K562 (cell line): ENCODE measurements at regions not wholly inside any gene's neighbourhood (a gene's known extent, or its start where the extent isn't known, plus 50 kb on each side); places are given as distances from the start of the nearest gene placed in this dataset.
A peak's percentile ranks its signal among the peaks of the same experiment; 100 is the strongest.

Experiments used
- ATAC-seq: fragments of 200-7000 bp; cut with Tn5 transposase; 3 replicates; pipeline ENCODE4 v1.9.1; 2020; ENCODE audit warnings: moderate library complexity
- BruUV-seq: library from RNA; stranded (reverse); fragments of 400-500 nt; replicated peaks from 2 replicates; lab custom pipeline; 2021; lab: Mats Ljungman, UMichigan
- CTCF ChIA-PET: fragments of 300-600 bp; formaldehyde crosslinking; extraction: SDS; loops from one replicate; lab custom pipeline; 2021; ENCODE audit warnings: low intra/inter-chr PET ratio; lab: Yijun Ruan, JAX
- POLR2A ChIA-PET: fragments of 300-600, 350-650 bp; sonication (Branson Sonifier 250); formaldehyde crosslinking; extraction: SDS; loops from one replicate; lab custom pipeline; 2021; ENCODE audit warnings: antibody characterized with exemption, inconsistent platforms; lab: Yijun Ruan, JAX
- DNase-seq, 4 experiments: peaks; one replicate each; pipeline versions ENCODE4 v3.0.0 to v3.0.0-alpha.2; 2011 to 2018; ENCODE audit warnings: low spot score in 3 of 4, mixed read lengths in 3 of 4; ENCODE audit errors: extremely low read depth in 1 of 4
- FAIRE-seq: peaks from 2 replicates; lab custom pipeline; 2011; peaks lifted over from hg19 to GRCh38; lab: Jason Lieb, UNC
- H2AFZ ChIP-seq: 2 replicates; pipeline ENCODE4 v1.6.0; 2011; ENCODE audit warnings: low read depth, low read length, control low read depth, inconsistent platforms
- H3K27ac ChIP-seq: fragments of 200-600 bp; 3 replicates; pipeline ENCODE4 v1.8.0; 2011; ENCODE audit warnings: low read depth, mild to moderate bottlenecking, control low read depth, inconsistent platforms, low read length, moderate library complexity, mixed read lengths; ENCODE audit errors: extremely low read depth
- H3K27me3 ChIP-seq, 2 experiments: fragments of 300-600 bp in 1 of 2; 2 replicates in 1 of 2; 3 replicates in 1 of 2; pipeline versions ENCODE4 v1.6.0 to v1.8.0; 2011; ENCODE audit warnings: inconsistent platforms in 2 of 2, low read length in 2 of 2, mild to moderate bottlenecking in 1 of 2, mixed read lengths in 1 of 2, moderate library complexity in 1 of 2; ENCODE audit not compliant: control insufficient read depth in 2 of 2, insufficient read depth in 2 of 2
- H3K36me3 ChIP-seq: fragments of 300-600 bp; 3 replicates; pipeline ENCODE4 v1.8.0; 2011; ENCODE audit warnings: mild to moderate bottlenecking, low read length, inconsistent platforms; ENCODE audit not compliant: control insufficient read depth, insufficient read depth
- H3K4me1 ChIP-seq, 2 experiments: fragments of 200-600 bp in 1 of 2; replicated peaks in 1 of 2; 2 replicates in 1 of 2; 3 replicates in 1 of 2; pipeline versions ENCODE4 v1.5.1 to v1.8.0; 2011; ENCODE audit warnings: inconsistent platforms in 2 of 2, low read length in 2 of 2, mild to moderate bottlenecking in 1 of 2, mixed read lengths in 1 of 2, moderate library complexity in 1 of 2; ENCODE audit not compliant: control insufficient read depth in 2 of 2, insufficient read depth in 2 of 2
- H3K4me2 ChIP-seq: 2 replicates; pipeline ENCODE4 v1.6.1; 2011; ENCODE audit warnings: low read length, control low read depth, inconsistent platforms, mixed read lengths; ENCODE audit not compliant: insufficient read depth
- H3K4me3 ChIP-seq: fragments of 200-600 bp; sonication (generic), shearing (Covaris generic); 2 replicates; pipeline ENCODE4 v1.5.1; 2016; ENCODE audit warnings: control low read depth, inconsistent platforms
- H3K79me2 ChIP-seq: fragments of 200-600 bp; 3 replicates; pipeline ENCODE4 v1.8.0; 2011; ENCODE audit warnings: low read length, inconsistent platforms; ENCODE audit not compliant: control insufficient read depth, insufficient read depth
- H3K9ac ChIP-seq, 2 experiments: 2 replicates each; pipeline versions ENCODE4 v1.6.0 to v1.6.1; 2011; ENCODE audit warnings: low read depth in 2 of 2, low read length in 2 of 2, control low read depth in 1 of 2, inconsistent platforms in 1 of 2, mild to moderate bottlenecking in 1 of 2, mixed read lengths in 1 of 2; ENCODE audit not compliant: insufficient read depth in 1 of 2
- H3K9me1 ChIP-seq: one replicate; pipeline ENCODE4 v1.6.0; 2011; ENCODE audit warnings: inconsistent platforms, mild to moderate bottlenecking, low read length, moderate library complexity; ENCODE audit not compliant: control insufficient read depth, insufficient read depth
- H3K9me3 ChIP-seq: replicated peaks from 2 replicates; pipeline ENCODE4 v1.5.1; 2011; ENCODE audit warnings: low read depth, low read length, inconsistent platforms; ENCODE audit not compliant: control insufficient read depth, insufficient read depth
- H4K20me1 ChIP-seq: replicated peaks from 2 replicates; pipeline ENCODE4 v1.6.1; 2011; ENCODE audit warnings: low read length, inconsistent platforms, mixed read lengths; ENCODE audit not compliant: control insufficient read depth, insufficient read depth
- BRD4 ChIP-seq: fragments of 200-600 bp; sonication (generic); IDR thresholded peaks from 2 replicates; pipeline ENCODE4 v1.6.1; 2017; ENCODE audit warnings: inconsistent platforms
- CHD7 ChIP-seq: fragments of 200-600 bp; sonication (generic); IDR thresholded peaks from one replicate; pipeline ENCODE4 v1.6.1; 2012; ENCODE audit warnings: mild to moderate bottlenecking, low read depth, low read length, inconsistent platforms
- MYC ChIP-seq, 2 experiments: fragments of 250-450 bp in 1 of 2; sonication (Bioruptor Pico) in 1 of 2; IDR thresholded peaks; 2 replicates each; pipeline versions ENCODE4 v1.5.1 to v1.6.1; 2012 to 2021; ENCODE audit warnings: low read depth in 2 of 2, borderline replicate concordance in 1 of 2, improper control_type of control experiment in 1 of 2, low read length in 1 of 2, mild to moderate bottlenecking in 1 of 2, moderate library complexity in 1 of 2
- NR2C2 ChIP-seq, 2 experiments: fragments of 200-800 bp in 1 of 2; sonication (Bioruptor generic) in 1 of 2; sonication (generic) in 1 of 2; formaldehyde crosslinking in 1 of 2; IDR thresholded peaks; 2 replicates each; pipeline versions ENCODE4 v1.6.1 to v1.8.0; 2016 to 2022; ENCODE audit warnings: mild to moderate bottlenecking in 1 of 2, missing compliant biosample characterization in 1 of 2, missing genetic modification characterization in 1 of 2, missing genetic modification reagents in 1 of 2
- RBM22 ChIP-seq: fragments of 200-400 bp; formaldehyde crosslinking; IDR thresholded peaks from 2 replicates; pipeline ENCODE4 v1.6.1; 2018; ENCODE audit warnings: low read length, low read depth; ENCODE audit not compliant: poor library complexity, severe bottlenecking
- RCOR1 ChIP-seq, 2 experiments: IDR thresholded peaks; 2 replicates each; pipeline ENCODE4 v1.6.1; 2012; ENCODE audit warnings: low read depth in 2 of 2, low read length in 2 of 2, borderline replicate concordance in 1 of 2, improper control_type of control experiment in 1 of 2
- TAL1 ChIP-seq: fragments of 450-650 bp; IDR thresholded peaks from 2 replicates; pipeline ENCODE4 v1.6.1; 2016; ENCODE audit warnings: mild to moderate bottlenecking
- ZNF175 ChIP-seq: fragments of 200-800 bp; sonication (Bioruptor generic); IDR thresholded peaks from 2 replicates; pipeline ENCODE4 v1.6.1; 2016; ENCODE audit warnings: low read depth, mild to moderate bottlenecking, missing genetic modification characterization, missing compliant biosample characterization
- ZNF76 ChIP-seq: fragments of 250-450 bp; sonication (Bioruptor Pico); IDR thresholded peaks from 2 replicates; pipeline ENCODE4 v1.4.0; 2020; ENCODE audit warnings: mild to moderate bottlenecking, moderate library complexity, borderline replicate concordance
- WGBS: fragments of 100-300 bp; shearing (Covaris generic); methylation state at CpG from one replicate; pipeline ENCODE4 v1.1.6; 2016; ENCODE audit warnings: low coverage, mixed read lengths; ENCODE audit not compliant: insufficient coverage; ENCODE audit errors: missing lambda C conversion rate; 5-methylcytosine and 5-hydroxymethylcytosine counted together
- in situ Hi-C: fragments of 300-500 bp; cut with MboI; formaldehyde crosslinking; loops from 4 replicates; pipeline ENCODE4 v1.15.0; 2018; ENCODE audit warnings: inconsistent platforms, mixed read lengths
- intact Hi-C: fragments of 100-400 bp; cut with micrococcal nuclease; formaldehyde crosslinking; loops from 2 replicates; pipeline ENCODE4 v1.14.2; 2022

- TF ChIP-seq RCOR1 (IDR thresholded peaks at IDR 0.05; ENCODE audit: borderline replicate concordance in 1 of 2, low read depth in 2 of 2, low read length in 2 of 2) (no peak), TAL1 (0 out of 2 replicates have a peak, but pooled peaks have one; percentile 8), ZNF175 (CRISPR knock-in tag) (no peak)
Measured at GRCh38 chr5:171642894-171643293, 142.7 kb upstream of the SMIM23 start (continued).

- intact Hi-C loops (no loop called here), in situ Hi-C loops (no loop called here)
- no peaks in the 10 kb centered on the region for H3K36me3 ChIP-seq
- H3K79me2 ChIP-seq = no peaks in the 10 kb centered on the region
- ChIA-PET CTCF (interaction anchor here (0.7 kb wide), 1 partner anchor 47 kb away, joined by 4 read pairs; no protein-coding TSS in a partner anchor), POLR2A (interaction anchor here (0.8 kb wide), 1 partner anchor 22 kb away, joined by 3 read pairs; no protein-coding TSS in a partner anchor)
- DNase-seq = no peak
- no peak for ATAC-seq
- no peak overlapping the region for H3K9ac ChIP-seq
- no peaks in the 10 kb centered on the region for H4K20me1 ChIP-seq
- no peak for FAIRE-seq
- peaks cover 20 to 54% of the 10 kb centered on the region in 2 experiments; a peak in 4 of 5 replicates for H3K27me3 ChIP-seq
- H3K9me3 ChIP-seq = no peaks in the 10 kb centered on the region
- H3K27ac ChIP-seq = no peak overlapping the region
- WGBS = 0% methylated on average over 7 of the region's 10 CpGs
- no peaks in the 10 kb centered on the region; a peak in 1 of 5 replicates for H3K4me1 ChIP-seq
- no peak overlapping the region for H3K4me3 ChIP-seq
- H3K4me2 ChIP-seq = no peak overlapping the region
- no TSS peak for BruUV-seq
- H3K9me1 ChIP-seq = no peaks in the 10 kb centered on the region
- H2AFZ ChIP-seq = no peak overlapping the region
- TF ChIP-seq CHD7 = no peak
- TF ChIP-seq BRD4 = no peak
- no peak for TF ChIP-seq NR2C2 (CRISPR knock-in tag; IDR thresholded peaks at IDR 0.05)
- TF ChIP-seq NR2C2 (tag; IDR thresholded peaks at IDR 0.05) = no peak
- TF ChIP-seq RBM22 = no peak
- no peak for TF ChIP-seq MYC (IDR thresholded peaks at IDR 0.05; ENCODE audit: low read depth, low read length)
- TF ChIP-seq MYC (CRISPR knock-in tag; IDR thresholded peaks at IDR 0.05; ENCODE audit: borderline replicate concordance, low read depth) = no peak
- no peak for TF ChIP-seq ZNF76
Measured at GRCh38 chr5:171644536-171644935, 141.1 kb upstream of the SMIM23 start.
